ENCODE measurements at regions not wholly inside any gene's neighbourhood (a gene's known extent, or its start where the extent isn't known, plus 50 kb on each side); places are given as distances from the start of the nearest gene placed in this dataset.

GRCh38 chr2:39524756-39525635 lies 87.9 kb upstream of the MAP4K3 start:
- peaks cover 17% of the 10 kb centered on the region for H3K9me3 ChIP-seq (ENCODE audit: insufficient read depth, low read depth)
- TF ChIP-seq EZH2 (IDR thresholded peaks at IDR 0.05; ENCODE audit: low read depth) (no peak), CTCF (conservative IDR thresholded peaks at IDR 0.05) (no peak)
- ChIA-PET POLR2A (ENCODE audit: unreplicated experiment) (no interaction called here), CTCF (interaction anchor here (1.1 kb wide), 1 partner anchor 69 kb away, joined by 3 read pairs; no protein-coding TSS in a partner anchor)
- no peak overlapping the region for H3K27ac ChIP-seq
- H3K9me2 ChIP-seq (ENCODE audit: insufficient read depth) = no peaks in the 10 kb centered on the region
- BruUV-seq (replicated peaks) = no TSS peak
- no peak overlapping the region for H3K4me3 ChIP-seq
- H3K4me2 ChIP-seq = no peak overlapping the region
- H3K36me3 ChIP-seq (ENCODE audit: low read depth) = no peaks in the 10 kb centered on the region
- H3K4me1 ChIP-seq (replicated peaks; ENCODE audit: insufficient read depth) = peaks cover 22% of the 10 kb centered on the region
- no peaks in the 10 kb centered on the region for H4K20me1 ChIP-seq (ENCODE audit: insufficient read depth)
- DNase-seq = no peak
- intact Hi-C loops (cut with micrococcal nuclease; ENCODE audit: unreplicated experiment) = loop anchor here (5.0 kb wide), 1 partner anchor 38 kb away; no protein-coding TSS in a partner anchor
- peaks cover 18% of the 10 kb centered on the region for H3F3A ChIP-seq (ENCODE audit: insufficient read depth, low read depth)
- H2AFZ ChIP-seq = no peak overlapping the region
- H3K79me2 ChIP-seq (ENCODE audit: low read depth) = no peaks in the 10 kb centered on the region
- H3K27me3 ChIP-seq (ENCODE audit: insufficient read depth, low read depth) = no peaks in the 10 kb centered on the region

DNA sequence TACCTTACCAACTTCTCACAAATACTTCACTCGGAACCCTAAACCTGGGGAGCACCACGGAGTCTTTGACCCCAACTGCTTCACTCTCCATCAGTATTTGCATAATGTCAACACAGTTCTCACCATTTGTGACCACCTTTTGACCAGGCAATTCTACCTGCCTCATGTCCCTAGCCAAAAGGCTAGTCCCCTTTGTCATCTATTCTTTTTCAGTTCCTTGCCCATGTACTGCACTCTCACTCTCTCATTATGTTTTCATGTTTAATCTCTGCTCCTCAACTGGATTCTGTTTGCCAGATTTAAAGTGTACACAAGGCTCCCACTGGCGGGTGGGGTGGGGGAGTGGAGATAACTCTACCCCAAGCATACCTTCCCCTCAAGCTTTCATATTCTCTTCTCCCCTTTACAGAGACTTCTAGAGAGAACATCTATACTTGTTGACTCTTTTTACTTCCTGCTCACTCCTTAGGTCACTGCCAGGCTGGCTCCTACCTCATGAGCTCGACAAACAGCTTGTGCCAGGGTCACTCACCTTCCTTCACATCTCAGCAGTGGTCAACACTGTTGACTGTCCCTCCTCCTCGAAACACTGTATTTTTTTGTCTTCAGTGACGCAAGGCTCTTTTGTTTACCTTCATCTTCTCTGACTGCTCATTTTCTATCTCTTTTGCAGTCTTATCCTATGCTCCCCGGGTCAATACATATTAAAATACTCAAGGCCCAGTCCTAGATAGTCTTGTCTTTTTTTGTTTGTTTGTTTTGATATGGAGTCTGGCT lies 88.7 kb upstream of the MAP4K3 start:
- H3K9me3 ChIP-seq (ENCODE audit: insufficient read depth, low read depth) = peaks cover 14% of the 10 kb centered on the region
- BruUV-seq (replicated peaks) = no TSS peak
- H3K79me2 ChIP-seq (ENCODE audit: low read depth) = no peaks in the 10 kb centered on the region
- H3K27ac ChIP-seq = no peak overlapping the region
- intact Hi-C loops (cut with micrococcal nuclease; ENCODE audit: unreplicated experiment) = no loop called here
- H3F3A ChIP-seq (ENCODE audit: insufficient read depth, low read depth) = peaks cover 18% of the 10 kb centered on the region
- peaks cover 22% of the 10 kb centered on the region for H3K4me1 ChIP-seq (replicated peaks; ENCODE audit: insufficient read depth)
- POLR2A ChIA-PET (ENCODE audit: unreplicated experiment) = no interaction called here
- no peaks in the 10 kb centered on the region for H3K36me3 ChIP-seq (ENCODE audit: low read depth)
- H3K4me3 ChIP-seq = no peak overlapping the region
- TF ChIP-seq EZH2 (IDR thresholded peaks at IDR 0.05; ENCODE audit: low read depth) (no peak), CTCF (conservative IDR thresholded peaks at IDR 0.05) (no peak)
- CTCF ChIA-PET = no interaction called here
- no peaks in the 10 kb centered on the region for H3K27me3 ChIP-seq (ENCODE audit: insufficient read depth, low read depth)
- H3K4me2 ChIP-seq = no peak overlapping the region
- H4K20me1 ChIP-seq (ENCODE audit: insufficient read depth) = no peaks in the 10 kb centered on the region
- H3K9me2 ChIP-seq (ENCODE audit: insufficient read depth) = no peaks in the 10 kb centered on the region
- no peak overlapping the region for H2AFZ ChIP-seq
- DNase-seq = no peak

- no peak for DNase-seq
- TF ChIP-seq CTCF (conservative IDR thresholded peaks at IDR 0.05) = no peak
- TF ChIP-seq EZH2 (IDR thresholded peaks at IDR 0.05; ENCODE audit: low read depth) = no peak
Measured at GRCh38 chr2:39528701-39529100, 91.6 kb upstream of the MAP4K3 start.

More at GRCh38 chr2:39528701-39529100, 91.6 kb upstream of the MAP4K3 start:
- Histone ChIP-seq H3K4me2 (no peak overlapping the region), H3K27me3 (ENCODE audit: insufficient read depth, low read depth) (no peaks in the 10 kb centered on the region), H3K36me3 (ENCODE audit: low read depth) (no peaks in the 10 kb centered on the region), H3K9me2 (ENCODE audit: insufficient read depth) (no peaks in the 10 kb centered on the region), H3K4me1 (replicated peaks; ENCODE audit: insufficient read depth) (peaks cover 12% of the 10 kb centered on the region), H3K9me3 (ENCODE audit: insufficient read depth, low read depth) (no peaks in the 10 kb centered on the region; the same call in 1 of the 2 replicates), H3K27ac (no peak overlapping the region), H3F3A (ENCODE audit: insufficient read depth, low read depth) (peaks cover 7% of the 10 kb centered on the region), H4K20me1 (ENCODE audit: insufficient read depth) (no peaks in the 10 kb centered on the region), H3K79me2 (ENCODE audit: low read depth) (no peaks in the 10 kb centered on the region), H2AFZ (no peak overlapping the region), H3K4me3 (no peak overlapping the region)
- POLR2A ChIA-PET (ENCODE audit: unreplicated experiment) = no interaction called here
- CTCF ChIA-PET = no interaction called here
- no TSS peak for BruUV-seq (replicated peaks)
- intact Hi-C loops (cut with micrococcal nuclease; ENCODE audit: unreplicated experiment) = no loop called here
